Tibial nerve (tissue), 4 donors: ENCODE measurements at regions not wholly inside any gene's neighbourhood (a gene's known extent, or its start where the extent isn't known, plus 50 kb on each side); places are given as distances from the start of the nearest gene placed in this dataset.

ENCODE experiments used
- DNase-seq, 2 donors: peaks; one replicate each; pipeline ENCODE4 v3.0.0-alpha.2; 2019; ENCODE audit warnings: low spot score in 2 of 2
- H3K27ac ChIP-seq, 4 donors: fragments of 200-600 bp; sonication (generic) in 3 of 4; one replicate each; pipeline ENCODE4 v1.5.1; 2017 to 2019; ENCODE audit warnings: mild to moderate bottlenecking in 1 of 4
- H3K27me3 ChIP-seq, 2 donors: fragments of 200-600 bp; sonication (generic) in 1 of 2; one replicate each; pipeline versions ENCODE4 v1.5.1 to v1.6.0; 2017 to 2019
- H3K36me3 ChIP-seq, 3 donors: fragments of 200-600 bp; sonication (generic); one replicate each; pipeline ENCODE4 v1.5.1; 2018 to 2019
- H3K4me1 ChIP-seq, 4 donors: fragments of 200-600 bp; sonication (generic) in 3 of 4; one replicate each; pipeline ENCODE4 v1.5.1; 2017 to 2019
- H3K4me3 ChIP-seq, 4 donors: fragments of 200-600 bp; sonication (generic) in 3 of 4; one replicate each; pipeline ENCODE4 v1.5.1; 2017 to 2019; ENCODE audit warnings: mild to moderate bottlenecking in 1 of 4, moderate library complexity in 1 of 4
- H3K9me3 ChIP-seq, 4 donors: fragments of 200-600 bp; sonication (generic) in 3 of 4; one replicate each; pipeline ENCODE4 v1.5.1; 2017 to 2019
- EP300 ChIP-seq, 2 donors: sonication (generic); formaldehyde crosslinking; IDR thresholded peaks; one replicate each; pipeline ENCODE4 v1.6.1; 2017; ENCODE audit warnings: antibody characterized with exemption in 2 of 2, mild to moderate bottlenecking in 1 of 2
- POLR2A ChIP-seq, 2 donors: fragments of 450-650 bp; IDR thresholded peaks; one replicate each; pipeline ENCODE4 v1.6.1; 2017; ENCODE audit warnings: antibody characterized with exemption in 2 of 2, mild to moderate bottlenecking in 2 of 2, moderate library complexity in 2 of 2
- WGBS, 2 donors: methylation state at CpG; one replicate each; pipeline ENCODE4 v1.1.5; 2018; 5-methylcytosine and 5-hydroxymethylcytosine counted together
- TF ChIP-seq, protein P1 (sequence below), 5 experiments: fragments of 200-600 bp in 3 of 5; fragments of 450-650 bp in 2 of 5; sonication (generic) in 3 of 5; IDR thresholded peaks; one replicate each; pipeline ENCODE4 v1.5.1; 2016 to 2019; ENCODE audit warnings: antibody characterized with exemption in 5 of 5, mild to moderate bottlenecking in 3 of 5, moderate library complexity in 2 of 5

DNA sequence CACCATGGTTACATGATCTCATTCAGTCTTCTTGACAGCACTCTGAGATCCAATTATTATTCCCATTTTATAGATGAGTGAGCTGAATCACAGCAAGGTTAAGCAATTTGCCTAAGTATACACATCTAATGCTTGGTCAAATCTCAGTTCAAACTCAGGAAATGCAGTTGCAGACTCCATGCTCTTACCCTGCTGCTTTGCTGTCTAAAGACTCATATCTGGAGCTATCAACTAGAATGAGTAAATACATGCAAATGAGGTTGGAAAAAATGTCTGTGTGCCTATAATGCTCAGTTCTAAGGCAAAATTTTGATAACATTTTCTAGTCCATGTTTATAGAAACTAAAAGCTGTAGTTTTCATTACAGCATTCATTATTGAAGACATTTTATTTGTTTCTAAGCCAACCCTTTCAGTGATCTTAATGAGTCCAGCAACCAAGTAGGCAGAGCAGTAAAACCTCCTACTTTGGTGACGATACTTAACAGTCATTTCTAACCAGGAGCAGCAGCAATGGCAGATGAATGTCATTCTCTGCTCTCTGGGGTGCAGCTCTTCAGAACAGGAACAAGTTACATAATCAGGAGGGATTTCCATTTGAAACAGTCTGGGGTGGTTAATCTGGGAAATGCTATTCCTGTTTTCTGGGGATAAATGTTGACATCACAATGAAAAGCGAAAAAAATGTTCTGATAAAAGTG, 396.8 kb upstream of the UBE2E3 start:
- Histone ChIP-seq H3K4me1 (no peaks in the 10 kb centered on the region), H3K27ac (no peak overlapping the region), H3K36me3 (no peaks in the 10 kb centered on the region), H3K27me3 (no peaks in the 10 kb centered on the region), H3K9me3 (no peaks in the 10 kb centered on the region), H3K4me3 (no peak overlapping the region)
- TF ChIP-seq, protein P1, sequence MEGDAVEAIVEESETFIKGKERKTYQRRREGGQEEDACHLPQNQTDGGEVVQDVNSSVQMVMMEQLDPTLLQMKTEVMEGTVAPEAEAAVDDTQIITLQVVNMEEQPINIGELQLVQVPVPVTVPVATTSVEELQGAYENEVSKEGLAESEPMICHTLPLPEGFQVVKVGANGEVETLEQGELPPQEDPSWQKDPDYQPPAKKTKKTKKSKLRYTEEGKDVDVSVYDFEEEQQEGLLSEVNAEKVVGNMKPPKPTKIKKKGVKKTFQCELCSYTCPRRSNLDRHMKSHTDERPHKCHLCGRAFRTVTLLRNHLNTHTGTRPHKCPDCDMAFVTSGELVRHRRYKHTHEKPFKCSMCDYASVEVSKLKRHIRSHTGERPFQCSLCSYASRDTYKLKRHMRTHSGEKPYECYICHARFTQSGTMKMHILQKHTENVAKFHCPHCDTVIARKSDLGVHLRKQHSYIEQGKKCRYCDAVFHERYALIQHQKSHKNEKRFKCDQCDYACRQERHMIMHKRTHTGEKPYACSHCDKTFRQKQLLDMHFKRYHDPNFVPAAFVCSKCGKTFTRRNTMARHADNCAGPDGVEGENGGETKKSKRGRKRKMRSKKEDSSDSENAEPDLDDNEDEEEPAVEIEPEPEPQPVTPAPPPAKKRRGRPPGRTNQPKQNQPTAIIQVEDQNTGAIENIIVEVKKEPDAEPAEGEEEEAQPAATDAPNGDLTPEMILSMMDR (IDR thresholded peaks at IDR 0.05) = no peak
- TF ChIP-seq POLR2A (IDR thresholded peaks at IDR 0.05) (no peak), EP300 (IDR thresholded peaks at IDR 0.05) (no peak)
- DNase-seq = no peak
- WGBS, 2 donors = 75 to 78% methylated on average over 2 of the region's 2 CpGs

DNA sequence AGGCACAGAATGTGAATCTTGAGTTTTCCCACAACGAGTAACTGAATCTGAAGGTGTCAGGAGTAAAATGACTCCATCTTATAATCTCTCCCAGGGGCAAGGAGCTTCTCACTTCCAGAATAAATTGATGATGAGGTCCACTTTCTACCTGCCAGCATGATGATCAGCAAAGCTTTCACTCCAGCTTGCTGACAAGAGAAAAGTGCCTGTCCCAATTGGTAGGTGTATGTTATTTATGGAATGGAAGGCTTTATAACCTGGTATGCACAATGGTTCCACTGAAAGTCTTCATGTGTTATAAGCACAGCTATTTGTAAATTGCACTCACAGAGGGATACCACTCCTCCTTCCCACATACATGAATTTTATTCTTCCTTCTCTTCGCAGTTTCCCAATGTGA, 401.0 kb upstream of the UBE2E3 start:
- TF ChIP-seq, protein P1 (IDR thresholded peaks at IDR 0.05) = no peak
- no peak for TF ChIP-seq EP300 (IDR thresholded peaks at IDR 0.05)
- TF ChIP-seq POLR2A (IDR thresholded peaks at IDR 0.05) = no peak
- 64 to 75% methylated on average over 2 of the region's 2 CpGs for WGBS, 2 donors
- DNase-seq = no peak

DNA sequence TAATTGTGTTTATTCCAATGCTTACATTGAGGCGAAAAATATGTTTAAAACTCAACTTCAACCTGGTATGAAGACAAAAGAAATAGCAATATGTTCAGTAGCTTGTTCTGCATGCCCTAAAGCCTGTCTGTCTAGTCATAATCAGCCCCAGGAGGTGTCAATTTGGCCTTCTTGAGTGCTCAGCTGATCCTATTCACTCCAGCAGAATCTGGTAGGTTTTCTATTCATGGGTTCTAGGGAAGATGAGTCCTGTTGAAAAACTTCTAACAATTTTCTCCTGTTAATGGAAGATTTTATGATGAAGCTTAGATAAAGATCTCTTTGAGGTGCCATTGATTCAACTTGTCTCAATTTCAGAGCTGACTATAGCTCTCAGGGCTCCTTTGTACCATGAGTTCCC, 402.0 kb upstream of the UBE2E3 start:
- Histone ChIP-seq H3K36me3 (no peaks in the 10 kb centered on the region), H3K4me1 (no peaks in the 10 kb centered on the region), H3K27ac (no peak overlapping the region), H3K27me3 (no peaks in the 10 kb centered on the region), H3K9me3 (no peaks in the 10 kb centered on the region), H3K4me3 (no peak overlapping the region)
- no peak for DNase-seq
- 92 to 98% methylated on average over 1 of the region's 1 CpG for WGBS, 2 donors
- TF ChIP-seq EP300 (IDR thresholded peaks at IDR 0.05) (no peak), POLR2A (IDR thresholded peaks at IDR 0.05) (no peak)
- TF ChIP-seq, protein P1 (IDR thresholded peaks at IDR 0.05) = no peak

More for the DNA sequence above, 401.0 kb upstream of the UBE2E3 start:
- Histone ChIP-seq H3K36me3 (no peaks in the 10 kb centered on the region), H3K9me3 (no peaks in the 10 kb centered on the region), H3K4me3 (no peak overlapping the region), H3K4me1 (no peaks in the 10 kb centered on the region), H3K27me3 (no peaks in the 10 kb centered on the region), H3K27ac (no peak overlapping the region)

DNA sequence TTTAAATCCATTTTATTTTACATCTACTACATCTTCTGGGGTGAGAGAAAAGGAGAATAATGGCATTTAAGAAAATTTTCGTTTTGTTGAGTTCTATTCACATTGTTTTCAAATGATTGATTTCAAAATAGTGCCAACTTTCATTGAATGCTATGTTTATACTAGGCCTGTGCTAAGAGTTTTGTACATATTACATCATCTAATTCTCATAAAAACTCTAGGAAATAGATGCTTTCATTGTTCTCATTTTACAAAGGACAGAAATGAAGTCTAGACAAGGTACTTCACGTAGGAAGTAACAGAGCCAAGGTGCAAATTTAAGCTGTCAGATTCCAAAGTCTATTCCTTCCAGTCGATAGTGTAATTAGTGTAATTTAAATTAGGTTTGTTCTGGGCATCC, 402.8 kb upstream of the UBE2E3 start:
- no peaks in the 10 kb centered on the region for H3K4me1 ChIP-seq
- TF ChIP-seq, protein P1 (IDR thresholded peaks at IDR 0.05) = no peak
- TF ChIP-seq POLR2A (IDR thresholded peaks at IDR 0.05) = no peak
- TF ChIP-seq EP300 (IDR thresholded peaks at IDR 0.05) = no peak
- 43 to 52% methylated on average over 3 of the region's 3 CpGs for WGBS, 2 donors
- H3K36me3 ChIP-seq = no peaks in the 10 kb centered on the region
- no peak overlapping the region for H3K4me3 ChIP-seq
- H3K27me3 ChIP-seq = no peaks in the 10 kb centered on the region
- no peak overlapping the region for H3K27ac ChIP-seq
- H3K9me3 ChIP-seq = no peaks in the 10 kb centered on the region
- DNase-seq = no peak

DNA sequence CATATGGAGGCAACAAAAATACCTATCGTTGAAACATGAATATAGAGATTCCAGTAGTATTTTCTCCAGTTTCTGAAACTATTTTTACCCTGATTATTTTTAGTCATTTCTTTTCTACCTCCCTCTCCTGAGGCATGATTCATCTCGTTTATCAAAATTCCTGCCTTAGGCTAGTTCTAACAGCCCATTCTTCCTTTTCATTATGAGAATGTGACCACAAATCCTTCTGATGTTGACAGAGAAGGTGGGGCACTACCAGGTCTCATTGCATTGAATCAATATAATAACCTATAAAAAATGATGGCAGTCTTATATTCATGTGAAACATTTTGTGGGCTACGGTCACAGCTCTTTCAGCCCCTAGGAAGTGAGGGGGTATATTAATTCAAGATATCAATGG, 406.5 kb upstream of the UBE2E3 start:
- Histone ChIP-seq H3K4me1 (no peaks in the 10 kb centered on the region), H3K27me3 (no peaks in the 10 kb centered on the region), H3K36me3 (no peaks in the 10 kb centered on the region), H3K9me3 (no peaks in the 10 kb centered on the region), H3K27ac (no peak overlapping the region), H3K4me3 (no peak overlapping the region)
- TF ChIP-seq POLR2A (IDR thresholded peaks at IDR 0.05) (no peak), EP300 (IDR thresholded peaks at IDR 0.05) (no peak)
- TF ChIP-seq, protein P1 (IDR thresholded peaks at IDR 0.05) = no peak
- no peak for DNase-seq
- 60 to 64% methylated on average over 3 of the region's 3 CpGs for WGBS, 2 donors
